ENCODE measurements at regions not wholly inside any gene's neighbourhood (a gene's known extent, or its start where the extent isn't known, plus 50 kb on each side); places are given as distances from the start of the nearest gene placed in this dataset.

GRCh38 chr20:24370911-24371695 is 98.3 kb upstream of the SYNDIG1 start:
- Mint-ChIP-seq H3K4me3 (no peak overlapping the region), H3K27me3 (no peaks in the 10 kb centered on the region), H3K9me3 (no peaks in the 10 kb centered on the region), H3K36me3 (ENCODE audit: low read depth) (no peaks in the 10 kb centered on the region), H3K27ac (no peak overlapping the region), H3K4me1 (ENCODE audit: low read depth) (no peaks in the 10 kb centered on the region)
- Histone ChIP-seq H3K9me3 (ENCODE audit: control insufficient read depth in 1 of 2, insufficient read depth in 1 of 2, low read length in 2 of 2) (peaks cover 0 to 5% of the 10 kb centered on the region in 2 experiments), H3K4me1 (ENCODE audit: insufficient read depth, low read length) (no peaks in the 10 kb centered on the region), H3K4me3 (ENCODE audit: low read length) (no peak overlapping the region), H3K27me3 (ENCODE audit: control insufficient read depth in 1 of 2, insufficient read depth in 2 of 2, low read length in 2 of 2) (no peaks in the 10 kb centered on the region), H3K36me3 (ENCODE audit: insufficient read depth, low read length) (no peaks in the 10 kb centered on the region), H3K27ac (ENCODE audit: low read depth in 1 of 2, low read length in 2 of 2) (no peak overlapping the region)
- TF ChIP-seq CTCF (IDR thresholded peaks at IDR 0.05) = no peak
- intact Hi-C loops (cut with DNase I, micrococcal nuclease) = no loop called here
- ATAC-seq (ENCODE audit: poor library complexity) = no peak
- CTCF ChIA-PET = no interaction called here
- DNase-seq = no peak
- POLR2A ChIA-PET = no interaction called here

GRCh38 chr20:24370249-24370648 is 99.2 kb upstream of the SYNDIG1 start:
- POLR2A ChIA-PET = interaction anchor here (1.0 kb wide), 1 partner anchor 47 kb away, joined by 3 read pairs; no protein-coding TSS in a partner anchor
- intact Hi-C loops (cut with DNase I, micrococcal nuclease) = no loop called here
- H3K9me3 ChIP-seq (ENCODE audit: control insufficient read depth in 1 of 2, insufficient read depth in 1 of 2, low read length in 2 of 2) = peaks cover 0 to 5% of the 10 kb centered on the region in 2 experiments
- Mint-ChIP-seq H3K27ac (no peak overlapping the region), H3K4me3 (no peak overlapping the region), H3K27me3 (no peaks in the 10 kb centered on the region), H3K36me3 (ENCODE audit: low read depth) (no peaks in the 10 kb centered on the region), H3K4me1 (ENCODE audit: low read depth) (no peaks in the 10 kb centered on the region), H3K9me3 (no peaks in the 10 kb centered on the region)
- no peak overlapping the region for H3K27ac ChIP-seq (ENCODE audit: low read depth in 1 of 2, low read length in 2 of 2)
- no peaks in the 10 kb centered on the region for H3K4me1 ChIP-seq (ENCODE audit: insufficient read depth, low read length)
- H3K36me3 ChIP-seq (ENCODE audit: insufficient read depth, low read length) = no peaks in the 10 kb centered on the region
- DNase-seq (no peak), ATAC-seq (ENCODE audit: poor library complexity) (no peak)
- no peak for TF ChIP-seq CTCF (IDR thresholded peaks at IDR 0.05)
- no peaks in the 10 kb centered on the region for H3K27me3 ChIP-seq (ENCODE audit: control insufficient read depth in 1 of 2, insufficient read depth in 2 of 2, low read length in 2 of 2)
- CTCF ChIA-PET = no interaction called here
- H3K4me3 ChIP-seq (ENCODE audit: low read length) = no peak overlapping the region

GRCh38 chr20:24368253-24368652 is 101.2 kb upstream of the SYNDIG1 start:
- Histone ChIP-seq H3K4me3 (ENCODE audit: low read length) (no peak overlapping the region), H3K36me3 (ENCODE audit: insufficient read depth, low read length) (no peaks in the 10 kb centered on the region), H3K9me3 (ENCODE audit: control insufficient read depth in 1 of 2, insufficient read depth in 1 of 2, low read length in 2 of 2) (peaks cover 0 to 5% of the 10 kb centered on the region in 2 experiments), H3K27me3 (ENCODE audit: control insufficient read depth in 1 of 2, insufficient read depth in 2 of 2, low read length in 2 of 2) (no peaks in the 10 kb centered on the region), H3K27ac (ENCODE audit: low read depth in 1 of 2, low read length in 2 of 2) (no peak overlapping the region), H3K4me1 (ENCODE audit: insufficient read depth, low read length) (no peaks in the 10 kb centered on the region)
- Mint-ChIP-seq H3K27me3 (no peaks in the 10 kb centered on the region), H3K4me3 (no peak overlapping the region), H3K36me3 (ENCODE audit: low read depth) (no peaks in the 10 kb centered on the region), H3K4me1 (ENCODE audit: low read depth) (no peaks in the 10 kb centered on the region), H3K9me3 (no peaks in the 10 kb centered on the region), H3K27ac (no peak overlapping the region)
- intact Hi-C loops (cut with DNase I, micrococcal nuclease) = no loop called here
- ChIA-PET CTCF (no interaction called here), POLR2A (no interaction called here)
- no peak for ATAC-seq (ENCODE audit: poor library complexity)
- TF ChIP-seq CTCF (IDR thresholded peaks at IDR 0.05) = no peak
- no peak for DNase-seq

Measured in CD4-positive, alpha-beta T cell (primary cell).